ENCODE measurements at regions not wholly inside any gene's neighbourhood (a gene's known extent, or its start where the extent isn't known, plus 50 kb on each side); places are given as distances from the start of the nearest gene placed in this dataset.
"Not testable (repeated sequence)": the region's sequence is repeated elsewhere in the genome, so short reads cannot be mapped to it uniquely, and the experiment has no call there.

DNA sequence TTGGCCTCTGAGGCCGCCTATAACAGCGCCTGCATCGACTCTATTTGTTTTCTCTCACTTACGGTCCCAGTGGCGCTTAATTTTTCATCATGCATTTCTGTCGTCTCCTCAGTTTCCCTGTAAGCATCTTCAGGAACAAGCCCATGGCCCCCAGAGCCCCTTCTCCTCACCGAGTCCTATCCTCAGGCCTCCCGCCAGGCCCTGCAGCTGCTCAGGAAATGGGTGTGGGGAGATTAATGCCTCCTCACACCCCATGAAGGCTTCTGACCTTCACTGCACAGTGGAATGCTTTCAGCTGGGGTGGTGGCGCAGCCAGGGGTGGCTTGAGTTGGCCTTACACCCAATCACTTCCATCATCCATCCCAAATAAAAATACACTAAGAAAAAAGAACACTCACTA is 260.4 kb downstream of the FAM43A start:
- no peak for DNase-seq (ENCODE audit: low spot score)

DNA sequence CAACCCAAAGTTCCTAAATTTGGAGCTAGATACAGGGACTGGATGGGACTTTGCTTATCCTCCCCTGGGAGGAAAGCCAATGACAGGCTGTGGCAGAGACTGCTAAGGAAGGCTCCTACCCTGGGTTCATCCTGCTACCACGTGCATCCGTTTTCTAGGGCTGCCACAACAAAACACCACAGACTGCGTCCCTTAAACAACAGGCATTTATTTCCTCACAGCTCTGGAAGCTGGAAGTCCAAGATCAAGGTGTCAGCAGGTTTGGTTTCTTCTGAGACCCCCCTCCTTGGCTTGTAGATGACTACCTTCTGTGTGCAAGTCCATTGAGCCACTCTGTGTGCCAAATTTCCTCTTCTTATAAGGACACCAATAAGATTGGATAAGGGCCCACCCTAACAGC is 263.9 kb downstream of the FAM43A start:
- DNase-seq (ENCODE audit: low spot score), result no peak

DNA sequence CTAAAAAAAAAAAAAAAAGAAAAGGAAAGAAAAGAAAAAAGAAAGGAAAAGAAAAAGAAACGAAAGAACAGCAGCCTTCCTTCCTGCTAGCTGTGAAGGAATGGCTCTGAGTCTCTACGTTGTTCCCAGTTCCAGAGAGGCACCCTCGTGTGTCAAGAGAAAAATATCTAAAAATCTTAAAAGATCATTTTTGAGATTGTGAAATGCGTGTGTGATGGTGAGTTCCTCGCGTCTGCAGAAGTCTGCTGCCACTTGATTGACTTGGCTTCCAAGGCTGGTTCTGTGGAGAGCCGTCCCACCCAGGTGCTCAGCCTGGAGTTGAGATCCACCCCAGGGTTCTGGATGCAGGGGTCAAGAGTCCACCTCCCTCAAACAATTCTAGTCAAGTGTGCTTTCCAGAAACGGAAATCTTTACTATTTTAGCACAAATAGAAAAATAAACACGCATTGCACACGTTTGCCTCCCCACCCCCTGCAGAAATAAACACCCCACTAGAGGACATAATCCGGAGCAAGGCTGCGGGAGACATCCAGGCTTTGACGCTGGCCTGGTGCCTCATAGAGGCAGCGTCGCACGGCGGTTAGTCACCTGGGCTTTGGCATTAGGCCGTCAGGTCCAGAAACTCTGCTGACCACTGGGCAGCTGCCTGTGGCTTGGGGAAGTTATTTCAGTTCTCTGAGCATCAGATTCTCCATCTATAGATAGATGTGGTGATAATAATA is 265.4 kb downstream of the FAM43A start:
- DNase-seq (ENCODE audit: low spot score), result no peak

DNA sequence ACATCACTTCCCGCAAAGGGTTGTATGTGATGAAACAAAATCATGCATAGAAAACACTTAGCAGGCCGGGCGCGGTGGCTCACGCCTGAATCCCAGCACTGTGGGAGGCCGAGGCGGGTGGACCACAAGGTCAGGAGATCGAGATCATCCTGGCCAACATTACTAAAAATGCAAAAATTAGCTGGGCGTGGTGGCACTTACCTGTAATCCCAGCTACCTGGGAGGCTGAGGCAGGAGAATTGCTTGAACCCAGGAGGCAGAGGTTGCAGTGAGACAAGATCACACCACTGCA is 265.9 kb downstream of the FAM43A start:
- DNase-seq (ENCODE audit: low spot score), result not testable (repeated sequence)

DNA sequence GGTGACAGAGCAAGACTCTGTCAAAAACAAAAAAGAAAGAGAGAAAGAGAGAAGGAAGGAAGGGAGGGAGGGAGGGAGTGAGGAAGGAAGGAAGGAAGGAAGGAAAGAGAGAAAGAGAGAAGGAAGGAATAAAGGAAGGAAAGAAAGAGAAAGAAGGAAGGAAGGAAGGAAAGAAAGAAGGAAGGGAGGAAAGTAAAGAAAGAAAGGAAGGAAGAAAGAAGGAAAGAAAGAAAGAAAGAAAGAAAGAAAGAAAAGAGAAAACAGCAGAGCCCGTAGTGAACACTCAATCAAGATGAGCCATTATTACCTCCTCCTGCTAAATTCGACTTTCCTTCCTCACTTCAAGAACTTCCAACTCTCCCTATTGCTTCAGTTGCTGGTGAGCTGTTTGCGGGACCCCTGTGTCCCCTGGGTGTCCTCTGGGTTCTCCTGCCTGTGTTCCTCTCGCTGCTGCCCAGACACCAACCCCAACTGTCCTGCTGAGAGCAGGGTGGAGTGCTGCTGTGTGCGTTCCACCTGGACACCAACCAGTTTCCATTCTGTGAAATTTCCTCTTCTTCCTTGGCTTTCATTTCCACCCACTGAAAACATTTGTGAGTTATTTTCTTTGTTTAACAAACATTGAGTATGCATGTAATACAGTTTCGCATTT is 266.4 kb downstream of the FAM43A start:
- DNase-seq (ENCODE audit: low spot score), result no peak

DNA sequence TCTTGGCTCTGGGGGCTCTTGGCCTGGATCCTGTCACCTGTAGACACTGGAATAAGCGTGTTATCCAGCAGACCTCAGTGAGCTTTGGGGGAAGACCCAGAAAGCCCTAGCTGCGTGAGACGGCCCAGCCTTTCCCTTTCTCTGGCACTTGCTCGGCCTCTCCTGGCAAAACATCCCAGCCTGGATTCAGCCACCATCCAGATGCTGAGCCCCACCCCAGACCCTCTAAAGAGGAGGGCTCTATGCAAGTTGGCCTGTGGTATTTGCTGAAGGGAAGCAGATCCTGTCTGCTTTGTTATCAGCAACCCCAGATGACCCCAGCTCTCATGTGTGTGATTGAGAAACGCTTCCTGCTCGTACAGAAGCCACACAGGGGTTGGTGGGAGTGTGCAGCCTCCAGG is 267.2 kb downstream of the FAM43A start:
- DNase-seq (ENCODE audit: low spot score), result no peak

DNA sequence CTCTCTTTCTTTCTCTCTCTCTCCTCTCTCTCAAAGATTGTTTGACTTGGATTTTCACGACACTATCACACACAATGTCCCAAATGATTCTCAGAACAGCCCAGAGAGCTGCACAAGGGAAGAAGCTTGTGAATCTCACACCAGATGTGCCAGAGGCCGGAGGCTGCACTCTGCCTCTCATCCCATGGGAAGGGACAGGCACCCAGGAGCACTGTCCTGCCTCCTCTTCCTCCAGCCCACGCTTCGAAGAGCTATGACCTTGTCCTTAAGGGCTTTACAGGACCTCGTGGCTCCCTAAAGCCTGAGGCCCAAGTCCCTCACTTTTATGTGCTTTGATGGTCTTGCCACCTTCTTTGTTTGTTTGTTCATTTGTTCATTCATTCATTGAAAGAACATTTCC is 267.6 kb downstream of the FAM43A start:
- DNase-seq (ENCODE audit: low spot score), result no peak

DNA sequence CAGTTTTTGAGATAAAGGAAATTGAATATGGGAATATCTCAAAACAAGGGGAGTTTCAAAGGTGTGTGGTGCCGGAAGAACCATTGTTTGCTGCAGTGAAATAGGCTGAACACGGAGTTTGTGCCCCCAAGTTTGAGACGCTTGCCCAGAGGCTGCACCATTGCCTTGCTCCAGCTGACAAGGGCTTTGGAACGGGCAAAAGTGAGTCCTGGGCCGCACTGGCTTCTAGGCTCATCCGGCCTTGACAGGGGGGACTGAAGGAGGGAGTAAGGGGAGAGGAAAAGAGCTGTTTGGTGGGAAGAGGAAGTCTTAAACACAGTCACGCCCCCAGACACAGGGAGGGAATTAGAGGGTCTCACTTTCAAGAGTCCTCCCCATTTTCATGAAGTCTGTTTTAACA is 269.9 kb downstream of the FAM43A start:
- no peak for DNase-seq (ENCODE audit: low spot score)

DNA sequence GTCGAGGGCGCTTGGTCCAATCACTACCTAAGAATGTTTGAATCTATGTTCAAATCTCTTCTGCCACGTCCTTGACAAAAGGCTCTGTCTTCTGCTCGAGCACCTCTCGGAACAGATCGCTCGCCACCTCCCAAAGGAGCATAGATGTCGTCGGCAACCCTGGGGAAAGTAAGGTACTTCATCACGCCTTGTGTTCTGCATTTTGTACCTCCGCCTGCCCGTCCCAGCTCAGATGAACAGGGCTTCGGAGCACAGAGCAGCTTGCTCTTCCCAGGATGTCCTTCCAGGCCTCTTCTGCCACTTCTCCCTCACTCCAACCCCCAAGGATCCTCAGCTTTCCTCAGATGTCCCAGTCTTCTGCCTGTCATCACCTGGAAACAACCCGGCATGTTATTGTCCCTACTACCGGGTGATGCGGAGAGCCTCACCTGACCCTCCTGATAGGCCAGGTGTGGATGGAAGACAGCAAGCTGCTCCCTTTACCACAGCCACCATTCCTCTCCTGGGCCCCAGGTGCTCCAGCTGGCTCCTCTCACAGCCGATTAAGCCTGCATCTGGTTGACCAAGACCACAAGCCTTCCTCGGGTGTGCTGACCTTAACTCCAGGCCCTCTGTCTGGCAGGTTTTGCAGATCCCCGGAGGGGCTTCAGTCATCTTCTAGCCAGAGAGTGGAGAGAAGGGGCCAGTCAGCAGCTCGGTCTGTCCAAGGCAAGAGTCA is 270.5 kb downstream of the FAM43A start:
- no peak for DNase-seq (ENCODE audit: low spot score)

DNA sequence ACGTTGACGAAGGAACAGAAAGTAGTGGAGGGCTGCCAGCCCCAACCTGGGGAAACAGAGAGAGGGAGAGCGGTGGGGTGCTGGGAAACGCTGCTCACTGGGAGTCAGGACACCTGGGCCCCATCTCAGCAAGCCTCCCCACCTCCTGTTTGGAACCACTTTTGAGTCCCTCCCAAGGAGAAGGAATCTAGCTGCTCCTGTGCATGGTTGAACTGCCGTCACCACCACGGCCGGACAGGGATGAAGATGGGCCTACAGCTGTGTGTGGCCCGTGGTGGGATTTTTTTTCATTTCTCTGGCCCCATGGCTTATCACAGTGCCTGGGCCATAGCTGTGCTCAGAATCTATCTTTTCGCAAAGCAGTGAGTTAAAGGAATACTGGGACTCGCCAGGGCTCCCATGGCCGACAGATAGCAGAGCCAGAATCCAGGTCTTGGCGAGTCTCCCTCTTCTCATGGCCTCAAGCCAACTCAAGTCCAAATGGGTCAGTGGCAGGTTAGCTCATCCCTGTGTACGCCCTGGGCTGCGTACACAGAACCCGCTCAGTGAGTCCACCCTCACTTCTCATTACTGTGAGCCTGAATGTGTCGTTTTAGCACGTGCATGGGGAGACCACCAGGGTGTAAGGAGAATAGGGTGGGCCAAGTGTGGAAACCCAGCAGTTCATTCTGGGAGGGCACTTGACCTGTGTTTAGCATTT is 271.2 kb downstream of the FAM43A start:
- DNase-seq (ENCODE audit: low spot score), result no peak

DNA sequence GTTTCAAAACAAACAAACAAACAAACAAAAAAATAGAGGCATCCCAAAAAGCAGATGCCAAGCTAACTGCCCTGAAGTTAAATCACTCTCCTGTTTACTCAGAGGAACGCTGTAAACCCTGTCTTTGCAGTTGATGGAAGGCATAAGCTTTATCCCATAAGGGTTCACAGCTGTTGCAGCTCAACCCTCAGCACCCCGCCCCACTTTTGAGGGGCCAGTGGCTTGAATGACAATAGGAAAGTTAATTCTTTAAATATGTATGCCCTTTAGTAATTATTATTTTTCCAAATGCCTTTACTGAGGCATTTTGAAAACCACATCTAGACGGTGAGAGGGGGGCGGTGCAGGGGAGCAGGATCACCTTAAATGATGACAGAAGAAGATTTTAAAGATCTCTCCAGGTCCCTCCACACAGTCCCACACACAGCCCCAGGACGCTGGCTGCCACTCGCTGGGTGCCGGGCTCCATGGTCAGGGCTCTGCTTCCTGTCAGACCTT is 272.1 kb downstream of the FAM43A start:
- no peak for DNase-seq (ENCODE audit: low spot score)

DNA sequence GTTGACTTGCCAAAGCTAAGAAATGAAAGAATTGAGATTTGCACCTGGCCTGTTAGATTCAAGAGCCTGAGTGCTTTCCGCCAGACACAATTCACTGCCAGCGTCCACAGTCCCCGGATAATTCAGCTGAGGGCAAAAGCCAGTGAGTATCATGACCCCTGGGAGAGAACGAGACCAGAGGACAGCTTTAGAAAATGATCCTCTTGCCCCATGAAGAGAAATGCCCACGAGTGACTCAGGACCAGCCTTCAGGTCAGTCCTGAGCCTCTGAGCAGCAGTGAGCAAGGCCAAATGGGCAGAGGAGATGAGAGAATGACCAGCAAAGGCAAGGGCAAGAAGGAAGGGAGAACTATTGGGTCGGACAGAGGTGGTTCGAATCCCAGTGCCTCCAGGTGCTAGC is 273.5 kb downstream of the FAM43A start:
- no peak for DNase-seq (ENCODE audit: low spot score)

DNA sequence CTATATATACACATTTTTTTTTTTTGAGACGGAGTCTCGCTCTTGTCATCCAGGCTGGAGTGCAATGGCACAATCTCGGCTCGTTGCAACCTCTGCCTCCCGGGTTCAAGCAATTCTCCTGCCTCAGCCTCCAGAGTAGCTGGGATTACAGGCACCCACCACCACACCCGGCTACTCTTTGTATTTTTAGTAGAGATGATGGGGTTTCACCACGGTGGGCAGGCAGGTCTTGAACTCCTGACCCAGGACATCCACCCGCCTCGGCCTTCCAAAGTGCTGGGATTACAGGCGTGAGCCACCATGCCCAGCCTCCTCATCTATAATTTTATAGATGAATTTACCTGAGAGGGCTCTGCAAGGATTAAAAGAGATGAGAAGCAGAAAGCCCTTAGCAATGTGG is 274.0 kb downstream of the FAM43A start:
- DNase-seq (ENCODE audit: low spot score), result not testable (repeated sequence)

DNA sequence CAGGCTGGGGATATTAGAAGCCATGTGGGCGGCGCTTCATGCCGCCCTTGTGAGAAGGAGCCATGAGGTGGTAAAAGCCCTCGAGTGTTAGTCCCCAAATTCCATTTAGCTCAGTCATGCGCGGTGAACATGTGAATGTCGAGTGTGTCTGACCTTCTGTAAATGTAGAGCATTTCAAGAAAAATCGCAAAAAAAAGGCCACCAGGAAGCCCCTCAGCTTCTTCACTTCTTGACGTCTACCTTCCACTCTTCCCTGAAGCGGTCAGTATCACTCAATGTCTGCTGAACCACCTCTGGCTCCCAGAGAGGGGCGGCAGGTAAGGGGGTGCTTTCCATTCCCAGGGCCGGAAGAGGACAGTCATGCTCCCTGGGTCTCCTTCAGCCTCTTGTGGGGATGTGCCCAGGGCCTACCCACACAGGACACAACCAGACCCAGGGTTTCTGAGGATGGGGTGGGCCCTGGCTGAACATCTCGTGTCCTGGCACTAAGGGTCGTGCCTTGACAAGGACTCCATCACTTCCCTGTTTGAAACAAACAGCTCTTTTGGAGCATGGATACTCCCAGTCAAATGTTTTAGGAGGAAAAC is 274.9 kb downstream of the FAM43A start:
- DNase-seq (ENCODE audit: low spot score), result no peak

DNA sequence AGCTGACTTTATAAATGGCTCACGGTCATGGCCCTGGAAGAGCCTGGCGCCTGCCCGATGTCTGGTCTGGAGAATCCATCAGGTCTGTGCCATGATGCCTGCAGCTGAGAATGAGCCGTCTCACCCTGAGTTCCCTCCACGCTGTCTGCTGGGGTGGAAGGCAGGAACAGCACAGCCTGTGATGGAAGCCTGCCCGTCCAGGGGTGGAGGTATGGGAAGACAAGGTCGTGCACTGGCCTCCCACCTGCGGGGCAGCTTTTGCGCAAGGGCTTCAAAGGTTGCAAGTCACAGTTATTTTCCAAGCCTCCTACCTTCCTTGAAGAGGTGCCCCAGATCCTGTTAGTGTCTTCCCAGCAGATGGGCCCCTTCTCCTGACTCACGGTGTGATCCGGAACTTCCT is 275.5 kb downstream of the FAM43A start:
- DNase-seq (ENCODE audit: low spot score), result no peak

DNA sequence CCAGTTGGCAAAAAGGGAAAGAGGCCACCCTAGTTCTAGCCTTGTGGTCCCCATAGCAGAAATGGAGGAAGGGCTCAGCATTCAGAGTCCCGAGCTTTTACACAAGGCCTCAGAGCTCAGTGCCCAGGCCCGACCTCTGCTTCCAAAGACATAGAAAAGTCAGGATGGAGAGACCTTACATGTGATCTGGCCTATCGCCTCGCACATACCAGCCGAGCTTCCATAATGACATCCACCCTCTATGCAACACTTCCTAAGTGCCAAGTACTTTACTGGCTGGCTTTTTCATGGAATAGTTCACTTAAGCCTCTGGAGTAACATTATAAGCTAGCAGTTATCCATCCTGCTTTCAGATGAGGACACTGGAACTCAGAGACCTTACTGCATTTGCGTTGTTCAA is 275.9 kb downstream of the FAM43A start:
- no peak for DNase-seq (ENCODE audit: low spot score)

DNA sequence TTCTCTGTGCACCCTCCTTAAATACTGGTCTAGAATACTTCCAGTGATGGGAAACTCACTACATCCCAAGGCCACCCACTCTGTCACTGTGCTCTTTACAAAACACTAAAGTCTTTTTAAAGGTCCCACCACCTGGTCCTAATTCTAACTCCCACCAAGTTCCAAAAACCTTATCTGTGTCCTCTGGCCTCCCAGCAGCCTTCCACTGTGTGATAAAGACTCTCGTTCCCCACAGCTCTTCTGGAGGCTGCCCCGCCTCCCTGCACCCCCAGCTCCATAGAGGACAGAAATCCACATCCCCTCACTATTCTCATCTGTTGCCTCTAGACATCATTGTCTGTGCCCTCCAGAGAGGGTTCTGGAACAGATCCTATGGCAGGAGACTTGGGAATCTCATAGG is 276.4 kb downstream of the FAM43A start:
- DNase-seq (ENCODE audit: low spot score), result no peak

DNA sequence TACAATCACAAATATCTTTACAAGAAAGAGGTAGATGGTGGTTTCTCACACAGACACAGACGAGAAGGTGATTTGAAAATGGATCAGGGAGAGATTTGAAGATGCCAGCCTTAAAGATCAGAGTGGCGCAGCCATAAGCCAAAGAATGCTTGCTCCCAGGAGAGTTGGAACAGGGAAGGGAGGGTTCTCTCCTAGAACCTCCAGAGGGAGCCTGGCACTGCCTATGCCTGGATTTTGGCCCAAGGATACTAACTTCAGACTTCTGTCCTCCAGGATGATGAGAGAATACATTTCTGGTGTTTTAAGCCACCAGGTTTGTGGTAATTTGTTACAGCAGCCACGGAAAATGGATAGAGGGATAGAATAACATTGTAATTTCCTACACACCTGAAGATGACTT is 279.1 kb downstream of the FAM43A start:
- no peak for DNase-seq (ENCODE audit: low spot score)

DNA sequence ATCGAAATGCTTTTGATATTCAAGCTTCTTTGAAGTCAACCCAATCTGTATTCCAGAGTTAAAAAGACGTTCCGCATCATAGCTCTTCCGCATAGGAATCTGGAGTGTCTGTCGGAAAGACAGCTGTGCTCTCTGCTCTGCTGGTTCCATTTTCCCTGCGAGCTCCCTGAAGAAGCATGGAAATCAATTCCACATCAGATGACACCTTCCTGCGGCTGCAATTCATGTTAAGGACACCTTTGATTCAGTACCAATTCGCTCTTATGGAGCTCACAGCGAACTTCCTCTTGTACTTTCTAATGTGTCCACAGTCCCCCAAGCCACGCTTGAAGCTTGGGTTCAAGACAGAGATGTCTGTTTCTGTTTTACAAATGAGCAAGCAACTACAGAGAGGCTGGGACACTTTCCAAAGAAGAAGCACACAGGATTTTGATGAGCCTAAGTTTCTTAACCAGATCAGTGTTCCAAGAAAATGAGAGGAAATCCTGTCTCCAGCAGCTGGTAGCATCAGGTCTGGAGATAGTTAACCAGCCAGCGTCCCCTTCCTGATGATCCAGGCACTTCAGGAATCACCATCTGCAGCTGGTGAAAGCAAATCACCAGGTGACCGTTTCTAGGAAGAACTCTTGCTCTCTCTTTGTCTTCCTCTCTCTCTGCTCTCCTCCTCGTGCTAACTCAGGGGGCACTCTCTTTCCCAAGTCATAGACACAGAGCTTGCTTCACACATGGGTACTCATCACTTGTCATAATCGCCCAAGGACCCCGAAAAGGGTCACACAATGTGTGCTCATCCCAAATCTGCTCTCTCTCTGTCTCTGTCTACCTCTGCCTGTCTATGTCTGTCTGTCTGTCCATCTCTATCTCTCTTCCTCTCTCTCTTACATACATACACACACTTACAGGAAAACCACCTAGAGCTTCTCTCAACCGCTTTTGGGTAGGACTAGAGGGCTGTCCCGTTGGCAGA is 281.8 kb downstream of the FAM43A start:
- DNase-seq (ENCODE audit: low spot score), result no peak

DNA sequence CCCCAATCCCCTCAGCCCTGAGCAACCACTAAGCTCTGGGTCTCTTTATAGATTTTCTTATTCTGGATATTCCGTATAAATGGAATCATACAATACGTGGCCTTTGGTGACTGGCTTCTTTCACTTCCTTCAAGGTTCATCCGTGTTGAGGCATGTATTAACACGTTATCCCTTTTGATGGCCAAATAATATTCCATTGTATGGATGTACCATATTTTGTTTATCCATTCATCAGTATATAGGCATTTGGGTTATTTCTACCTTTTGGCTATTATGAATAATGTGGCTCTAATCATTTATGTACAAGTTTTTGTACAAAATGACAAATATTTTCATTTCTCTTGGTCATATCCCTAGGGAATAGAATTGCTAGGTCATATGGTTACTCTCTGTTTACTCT is 284.4 kb downstream of the FAM43A start:
- no peak for DNase-seq (ENCODE audit: low spot score)

DNA sequence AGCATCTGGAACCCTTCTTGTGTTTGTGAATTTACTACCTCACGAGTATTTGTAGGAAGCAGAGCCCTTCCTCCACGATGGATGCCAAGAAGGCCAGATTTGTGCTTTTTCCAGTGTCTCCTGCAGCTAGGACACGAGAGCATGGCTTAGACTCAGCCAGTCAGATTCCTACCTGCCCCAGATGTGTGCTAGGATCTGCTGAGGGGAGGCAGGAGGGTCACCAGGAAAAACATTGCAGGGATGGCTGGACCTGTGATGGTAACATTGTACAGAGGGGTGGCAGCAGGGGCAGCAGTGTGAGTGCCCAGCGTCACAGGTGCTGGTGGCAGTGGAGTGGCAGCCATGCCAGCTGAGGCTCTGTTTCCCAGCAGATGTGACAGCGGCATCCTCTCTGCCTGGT is 285.3 kb downstream of the FAM43A start:
- DNase-seq (ENCODE audit: low spot score), result no peak
